ENCODE measurements at regions not wholly inside any gene's neighbourhood (a gene's known extent, or its start where the extent isn't known, plus 50 kb on each side); places are given as distances from the start of the nearest gene placed in this dataset.
"Not testable (repeated sequence)": the region's sequence is repeated elsewhere in the genome, so short reads cannot be mapped to it uniquely, and the experiment has no call there.

- DNase-seq: no peak
These were observed 98.2 kb upstream of the DTNBP1 start for GRCh38 chr6:15761045-15761502.

- no peak for DNase-seq
These were observed 95.9 kb upstream of the DTNBP1 start for GRCh38 chr6:15758631-15759215.

- peak; percentile 17 for DNase-seq
These were observed 92.7 kb upstream of the DTNBP1 start for GRCh38 chr6:15755526-15755925.

GRCh38 chr6:15754706-15755079, 91.9 kb upstream of the DTNBP1 start:
- DNase-seq: no peak

- no peak for DNase-seq
These were observed 91.3 kb upstream of the DTNBP1 start for GRCh38 chr6:15754035-15754705.

GRCh38 chr6:15752820-15753219, 90.0 kb upstream of the DTNBP1 start:
- DNase-seq: no peak

- no peak for DNase-seq
These were observed 89.0 kb upstream of the DTNBP1 start for GRCh38 chr6:15751721-15752350.

GRCh38 chr6:15748341-15748740, 85.5 kb upstream of the DTNBP1 start:
- DNase-seq: no peak

- DNase-seq: no peak
These were observed 84.6 kb upstream of the DTNBP1 start for GRCh38 chr6:15747354-15747883.

GRCh38 chr6:15745781-15746180, 83.0 kb upstream of the DTNBP1 start:
- DNase-seq: no peak

- no peak for DNase-seq
These were observed 82.1 kb upstream of the DTNBP1 start for GRCh38 chr6:15744818-15745402.

GRCh38 chr6:15742013-15742412, 79.2 kb upstream of the DTNBP1 start:
- DNase-seq: not testable (repeated sequence)

GRCh38 chr6:15741405-15741804, 78.6 kb upstream of the DTNBP1 start:
- no peak for DNase-seq

- DNase-seq: no peak
These were observed 77.0 kb upstream of the DTNBP1 start for GRCh38 chr6:15739867-15740266.

- DNase-seq: no peak
These were observed 76.5 kb upstream of the DTNBP1 start for GRCh38 chr6:15739353-15739752.

GRCh38 chr6:15738195-15738594, 75.4 kb upstream of the DTNBP1 start:
- not testable (repeated sequence) for DNase-seq

- no peak for DNase-seq
These were observed 73.5 kb upstream of the DTNBP1 start for GRCh38 chr6:15736297-15736696.

GRCh38 chr6:15735567-15736265, 72.9 kb upstream of the DTNBP1 start:
- DNase-seq: no peak

- DNase-seq: no peak
These were observed 71.5 kb upstream of the DTNBP1 start for GRCh38 chr6:15734118-15734897.

GRCh38 chr6:15730922-15731321, 68.1 kb upstream of the DTNBP1 start:
- no peak for DNase-seq

- no peak for DNase-seq
These were observed 67.6 kb upstream of the DTNBP1 start for GRCh38 chr6:15730442-15730841.

GRCh38 chr6:15722731-15723130, 59.9 kb upstream of the DTNBP1 start:
- no peak for DNase-seq
